HL-60 (cell line): ENCODE measurements at regions not wholly inside any gene's neighbourhood (a gene's known extent, or its start where the extent isn't known, plus 50 kb on each side); places are given as distances from the start of the nearest gene placed in this dataset.

Source experiments
- DNase-seq, 2 experiments: peaks; one replicate each; pipeline ENCODE4 v3.0.0-alpha.2; 2010 to 2020; ENCODE audit warnings: low read depth in 1 of 2, low spot score in 1 of 2
- H3K27ac ChIP-seq: fragments of 250-450 bp; sonication (Bioruptor Pico); replicated peaks from 2 replicates; pipeline ENCODE4 v1.5.1; 2020; ENCODE audit warnings: mild to moderate bottlenecking, moderate library complexity
- H3K27me3 ChIP-seq: fragments of 250-450 bp; sonication (Bioruptor Pico); 2 replicates; pipeline ENCODE4 v1.5.1; 2021; ENCODE audit warnings: mild to moderate bottlenecking, moderate library complexity; ENCODE audit not compliant: insufficient read depth, poor library complexity, severe bottlenecking
- H3K4me3 ChIP-seq: replicated peaks from 2 replicates; pipeline ENCODE4 v1.5.1; 2011; ENCODE audit warnings: mild to moderate bottlenecking, control low read depth, low read length; ENCODE audit not compliant: insufficient read depth
- GABPA ChIP-seq: IDR thresholded peaks from 2 replicates; pipeline ENCODE4 v1.6.1; 2012; ENCODE audit warnings: low read depth
- POLR2AphosphoS5 ChIP-seq: IDR thresholded peaks from 2 replicates; pipeline ENCODE4 v1.6.1; 2012; ENCODE audit warnings: low read depth
- SPI1 ChIP-seq: IDR thresholded peaks from 2 replicates; pipeline ENCODE4 v1.6.1; 2012; ENCODE audit warnings: low read depth, mild to moderate bottlenecking, borderline replicate concordance
- TF ChIP-seq, protein P1 (sequence below): IDR thresholded peaks from 2 replicates; pipeline ENCODE4 v1.6.1; 2012; ENCODE audit warnings: low read depth; ENCODE audit not compliant: insufficient replicate concordance
- TF ChIP-seq, protein P2 (sequence below): IDR thresholded peaks from one replicate; pipeline ENCODE4 v1.5.1; 2011; ENCODE audit warnings: low read length, control low read depth, inconsistent platforms; ENCODE audit not compliant: insufficient read depth

DNA sequence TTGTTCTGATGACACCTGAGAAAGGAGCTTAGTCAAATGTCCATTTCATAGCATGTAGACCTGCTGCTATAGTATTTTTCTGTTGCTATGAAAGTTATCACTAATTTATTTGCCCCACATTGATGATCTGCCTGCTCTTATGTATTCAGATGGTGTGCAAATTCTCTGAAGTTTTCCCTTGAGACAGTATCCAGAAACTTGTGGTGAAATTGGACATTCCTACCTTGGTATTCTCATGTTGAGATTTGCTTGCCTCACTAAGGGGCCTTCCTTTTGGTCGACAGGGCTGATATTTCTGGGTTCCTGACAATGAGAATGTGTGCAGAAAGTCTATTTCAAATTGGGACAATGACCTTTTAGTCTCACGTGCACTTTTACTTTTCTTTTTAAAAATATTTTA lies 253.2 kb upstream of the FZD8 start:
- Histone ChIP-seq H3K27me3 (no peaks in the 10 kb centered on the region), H3K4me3 (no peak overlapping the region), H3K27ac (no peak overlapping the region)
- DNase-seq: no peak
- TF ChIP-seq SPI1 (no peak), GABPA (no peak), POLR2AphosphoS5 (no peak)
- TF ChIP-seq, protein P1, sequence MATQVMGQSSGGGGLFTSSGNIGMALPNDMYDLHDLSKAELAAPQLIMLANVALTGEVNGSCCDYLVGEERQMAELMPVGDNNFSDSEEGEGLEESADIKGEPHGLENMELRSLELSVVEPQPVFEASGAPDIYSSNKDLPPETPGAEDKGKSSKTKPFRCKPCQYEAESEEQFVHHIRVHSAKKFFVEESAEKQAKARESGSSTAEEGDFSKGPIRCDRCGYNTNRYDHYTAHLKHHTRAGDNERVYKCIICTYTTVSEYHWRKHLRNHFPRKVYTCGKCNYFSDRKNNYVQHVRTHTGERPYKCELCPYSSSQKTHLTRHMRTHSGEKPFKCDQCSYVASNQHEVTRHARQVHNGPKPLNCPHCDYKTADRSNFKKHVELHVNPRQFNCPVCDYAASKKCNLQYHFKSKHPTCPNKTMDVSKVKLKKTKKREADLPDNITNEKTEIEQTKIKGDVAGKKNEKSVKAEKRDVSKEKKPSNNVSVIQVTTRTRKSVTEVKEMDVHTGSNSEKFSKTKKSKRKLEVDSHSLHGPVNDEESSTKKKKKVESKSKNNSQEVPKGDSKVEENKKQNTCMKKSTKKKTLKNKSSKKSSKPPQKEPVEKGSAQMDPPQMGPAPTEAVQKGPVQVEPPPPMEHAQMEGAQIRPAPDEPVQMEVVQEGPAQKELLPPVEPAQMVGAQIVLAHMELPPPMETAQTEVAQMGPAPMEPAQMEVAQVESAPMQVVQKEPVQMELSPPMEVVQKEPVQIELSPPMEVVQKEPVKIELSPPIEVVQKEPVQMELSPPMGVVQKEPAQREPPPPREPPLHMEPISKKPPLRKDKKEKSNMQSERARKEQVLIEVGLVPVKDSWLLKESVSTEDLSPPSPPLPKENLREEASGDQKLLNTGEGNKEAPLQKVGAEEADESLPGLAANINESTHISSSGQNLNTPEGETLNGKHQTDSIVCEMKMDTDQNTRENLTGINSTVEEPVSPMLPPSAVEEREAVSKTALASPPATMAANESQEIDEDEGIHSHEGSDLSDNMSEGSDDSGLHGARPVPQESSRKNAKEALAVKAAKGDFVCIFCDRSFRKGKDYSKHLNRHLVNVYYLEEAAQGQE: no peak
- TF ChIP-seq, protein P2, sequence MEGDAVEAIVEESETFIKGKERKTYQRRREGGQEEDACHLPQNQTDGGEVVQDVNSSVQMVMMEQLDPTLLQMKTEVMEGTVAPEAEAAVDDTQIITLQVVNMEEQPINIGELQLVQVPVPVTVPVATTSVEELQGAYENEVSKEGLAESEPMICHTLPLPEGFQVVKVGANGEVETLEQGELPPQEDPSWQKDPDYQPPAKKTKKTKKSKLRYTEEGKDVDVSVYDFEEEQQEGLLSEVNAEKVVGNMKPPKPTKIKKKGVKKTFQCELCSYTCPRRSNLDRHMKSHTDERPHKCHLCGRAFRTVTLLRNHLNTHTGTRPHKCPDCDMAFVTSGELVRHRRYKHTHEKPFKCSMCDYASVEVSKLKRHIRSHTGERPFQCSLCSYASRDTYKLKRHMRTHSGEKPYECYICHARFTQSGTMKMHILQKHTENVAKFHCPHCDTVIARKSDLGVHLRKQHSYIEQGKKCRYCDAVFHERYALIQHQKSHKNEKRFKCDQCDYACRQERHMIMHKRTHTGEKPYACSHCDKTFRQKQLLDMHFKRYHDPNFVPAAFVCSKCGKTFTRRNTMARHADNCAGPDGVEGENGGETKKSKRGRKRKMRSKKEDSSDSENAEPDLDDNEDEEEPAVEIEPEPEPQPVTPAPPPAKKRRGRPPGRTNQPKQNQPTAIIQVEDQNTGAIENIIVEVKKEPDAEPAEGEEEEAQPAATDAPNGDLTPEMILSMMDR: no peak

DNA sequence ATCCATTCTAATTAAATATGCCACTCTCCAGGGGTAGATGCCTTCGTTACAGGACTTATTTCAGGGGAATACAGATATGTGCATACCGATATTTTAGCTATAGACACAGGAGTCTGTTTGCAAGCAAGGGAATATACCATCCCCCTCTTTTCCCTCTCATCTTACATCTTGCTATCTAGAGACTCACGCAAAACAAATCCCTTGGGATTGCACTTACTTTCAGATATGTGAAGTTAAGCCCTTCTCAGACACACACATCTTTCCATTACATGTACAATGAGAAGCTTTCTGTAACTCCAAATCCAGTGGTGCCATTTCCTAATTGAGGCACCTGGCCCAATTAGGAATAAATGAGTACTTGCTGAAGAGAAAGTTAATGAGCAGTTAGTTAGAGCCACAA lies 250.4 kb upstream of the FZD8 start:
- Histone ChIP-seq H3K27me3 (no peaks in the 10 kb centered on the region), H3K4me3 (no peak overlapping the region), H3K27ac (no peak overlapping the region)
- no peak for DNase-seq
- no peak for TF ChIP-seq SPI1
- TF ChIP-seq POLR2AphosphoS5: no peak
- TF ChIP-seq, protein P1: no peak

DNA sequence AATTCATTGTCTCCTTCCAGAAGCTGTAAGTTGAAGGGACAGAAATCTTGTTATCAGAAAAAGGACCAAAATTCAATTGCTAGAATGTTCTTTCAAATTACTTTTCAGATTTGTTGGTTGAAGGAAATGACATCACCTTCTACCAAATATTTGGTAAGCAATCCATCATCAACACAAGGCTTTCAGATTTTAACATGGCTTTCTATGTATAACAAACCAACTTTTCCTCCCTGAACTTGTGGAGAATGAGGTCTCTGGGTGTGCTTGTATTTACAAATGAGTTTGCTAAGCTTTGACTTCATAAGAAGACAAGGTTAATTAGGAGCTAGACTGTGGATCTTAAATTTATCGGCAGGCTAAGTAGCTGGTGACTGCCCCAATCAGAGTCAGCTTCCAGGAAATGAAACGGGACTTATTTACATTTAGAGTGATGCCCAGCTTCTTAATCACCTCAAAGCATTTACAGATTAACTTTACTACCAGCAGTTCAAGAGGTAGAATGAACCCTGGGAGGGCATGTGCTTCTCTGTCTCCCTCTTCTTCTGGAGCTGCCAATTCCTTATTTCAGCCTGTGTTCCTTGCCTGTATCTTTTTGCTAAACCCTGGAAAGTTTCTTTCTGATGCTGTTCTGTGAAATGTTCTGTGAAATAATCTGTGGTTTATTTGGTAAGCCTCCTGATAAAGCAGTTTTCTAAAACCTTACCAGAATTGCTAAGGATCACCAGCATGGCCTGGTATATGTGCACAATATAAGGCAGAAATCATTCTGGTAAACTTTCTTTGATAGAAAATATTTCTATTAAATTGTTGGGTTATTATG lies 248.8 kb upstream of the FZD8 start:
- no peak for DNase-seq
- TF ChIP-seq POLR2AphosphoS5 (no peak), GABPA (no peak), SPI1 (no peak)
- TF ChIP-seq, protein P2: no peak
- TF ChIP-seq, protein P1: no peak
- no peak overlapping the region for H3K4me3 ChIP-seq
- no peaks in the 10 kb centered on the region for H3K27me3 ChIP-seq
- H3K27ac ChIP-seq: no peak overlapping the region
